Loucy (cell line): ENCODE measurements at regions not wholly inside any gene's neighbourhood (a gene's known extent, or its start where the extent isn't known, plus 50 kb on each side); places are given as distances from the start of the nearest gene placed in this dataset.
"Not testable (repeated sequence)": the region's sequence is repeated elsewhere in the genome, so short reads cannot be mapped to it uniquely, and the experiment has no call there.

Source experiments
- H2AFZ ChIP-seq: fragments of 200-600 bp; sonication (generic); 2 replicates; pipeline ENCODE4 v1.6.0; 2016; ENCODE audit warnings: antibody characterized with exemption, mild to moderate bottlenecking, low read length, moderate library complexity
- H3F3A ChIP-seq: fragments of 200-600 bp; 2 replicates; pipeline ENCODE4 v1.6.0; 2016; ENCODE audit warnings: antibody characterized with exemption, low read depth, mild to moderate bottlenecking
- H3K27me3 ChIP-seq: fragments of 200-600 bp; sonication (generic); 2 replicates; pipeline ENCODE4 v1.6.1; 2014; ENCODE audit warnings: low read length, mild to moderate bottlenecking; ENCODE audit not compliant: insufficient read depth, poor library complexity, severe bottlenecking
- H3K36me3 ChIP-seq: fragments of 200-600 bp; sonication (generic); 2 replicates; pipeline ENCODE4 v1.6.1; 2016; ENCODE audit warnings: low read length; ENCODE audit not compliant: insufficient read depth
- H3K4me1 ChIP-seq: fragments of 200-600 bp; sonication (generic); 2 replicates; pipeline ENCODE4 v1.5.1; 2014; ENCODE audit warnings: low read length, mild to moderate bottlenecking; ENCODE audit not compliant: insufficient read depth, poor library complexity, severe bottlenecking
- H3K4me2 ChIP-seq: fragments of 200-600 bp; sonication (generic); 2 replicates; pipeline ENCODE4 v1.6.0; 2014; ENCODE audit warnings: antibody characterized with exemption, low read length, low read depth, mild to moderate bottlenecking; ENCODE audit not compliant: poor library complexity, severe bottlenecking
- H3K4me3 ChIP-seq: fragments of 200-600 bp; sonication (generic); 2 replicates; pipeline ENCODE4 v1.5.1; 2014; ENCODE audit warnings: low read length, mild to moderate bottlenecking, mixed read lengths; ENCODE audit not compliant: poor library complexity, severe bottlenecking
- H3K79me2 ChIP-seq: fragments of 200-600 bp; sonication (generic); 2 replicates; pipeline ENCODE4 v1.6.1; 2014; ENCODE audit warnings: low read length; ENCODE audit not compliant: insufficient read depth
- H3K9ac ChIP-seq: fragments of 200-600 bp; sonication (generic); 2 replicates; pipeline ENCODE4 v1.6.0; 2014; ENCODE audit warnings: mild to moderate bottlenecking, low read depth, low read length, moderate library complexity; ENCODE audit not compliant: poor library complexity, severe bottlenecking
- H3K9me2 ChIP-seq: fragments of 200-600 bp; sonication (generic); replicated peaks from 2 replicates; pipeline ENCODE4 v1.6.1; 2016; ENCODE audit warnings: low read depth, low read length, mixed read lengths
- H3K9me3 ChIP-seq: fragments of 200-600 bp; sonication (generic); 2 replicates; pipeline ENCODE4 v1.6.1; 2014; ENCODE audit warnings: mild to moderate bottlenecking, antibody characterized with exemption, low read length, low read depth; ENCODE audit not compliant: insufficient read depth
- H4K20me1 ChIP-seq: fragments of 200-600 bp; sonication (generic); 2 replicates; pipeline ENCODE4 v1.6.0; 2014; ENCODE audit warnings: antibody characterized with exemption, low read length, mild to moderate bottlenecking; ENCODE audit not compliant: insufficient read depth, poor library complexity, severe bottlenecking
- EZH2phosphoT487 ChIP-seq: fragments of 200-600 bp; IDR thresholded peaks from 2 replicates; pipeline ENCODE4 v1.6.1; 2018; ENCODE audit warnings: antibody characterized with exemption, mild to moderate bottlenecking, moderate library complexity, borderline replicate concordance
- TF ChIP-seq, protein P1 (sequence below): fragments of 200-600 bp; sonication (generic); conservative IDR thresholded peaks from 2 replicates; pipeline ENCODE4 v1.5.1; 2014; ENCODE audit warnings: mild to moderate bottlenecking, antibody characterized with exemption, low read length

DNA sequence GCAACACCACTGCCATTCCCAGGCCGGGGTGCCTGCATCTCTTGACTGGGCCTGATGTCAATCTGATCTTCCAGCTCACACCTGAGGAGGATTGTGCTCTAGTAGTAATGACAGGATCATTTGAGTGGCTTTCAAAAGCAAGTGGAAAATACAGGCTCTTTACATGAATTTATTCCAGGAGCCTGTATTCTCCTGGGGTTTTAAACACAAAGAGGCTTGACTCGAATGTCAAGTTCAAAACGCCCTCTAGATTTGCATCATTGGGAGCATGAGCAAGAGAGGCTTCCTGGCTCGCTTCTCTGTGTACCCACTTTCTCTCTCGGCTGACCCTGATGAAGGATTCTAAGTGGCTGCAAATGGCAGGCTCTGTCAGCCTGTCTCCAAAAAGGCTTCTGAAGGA, 199.5 kb upstream of the PUDP start:
- TF ChIP-seq, protein P1, sequence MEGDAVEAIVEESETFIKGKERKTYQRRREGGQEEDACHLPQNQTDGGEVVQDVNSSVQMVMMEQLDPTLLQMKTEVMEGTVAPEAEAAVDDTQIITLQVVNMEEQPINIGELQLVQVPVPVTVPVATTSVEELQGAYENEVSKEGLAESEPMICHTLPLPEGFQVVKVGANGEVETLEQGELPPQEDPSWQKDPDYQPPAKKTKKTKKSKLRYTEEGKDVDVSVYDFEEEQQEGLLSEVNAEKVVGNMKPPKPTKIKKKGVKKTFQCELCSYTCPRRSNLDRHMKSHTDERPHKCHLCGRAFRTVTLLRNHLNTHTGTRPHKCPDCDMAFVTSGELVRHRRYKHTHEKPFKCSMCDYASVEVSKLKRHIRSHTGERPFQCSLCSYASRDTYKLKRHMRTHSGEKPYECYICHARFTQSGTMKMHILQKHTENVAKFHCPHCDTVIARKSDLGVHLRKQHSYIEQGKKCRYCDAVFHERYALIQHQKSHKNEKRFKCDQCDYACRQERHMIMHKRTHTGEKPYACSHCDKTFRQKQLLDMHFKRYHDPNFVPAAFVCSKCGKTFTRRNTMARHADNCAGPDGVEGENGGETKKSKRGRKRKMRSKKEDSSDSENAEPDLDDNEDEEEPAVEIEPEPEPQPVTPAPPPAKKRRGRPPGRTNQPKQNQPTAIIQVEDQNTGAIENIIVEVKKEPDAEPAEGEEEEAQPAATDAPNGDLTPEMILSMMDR, result no peak
- TF ChIP-seq EZH2phosphoT487, result no peak
- no peaks in the 10 kb centered on the region for H3K9me2 ChIP-seq
- H3K79me2 ChIP-seq, result no peaks in the 10 kb centered on the region
- H3K9me3 ChIP-seq, result no peaks in the 10 kb centered on the region
- no peaks in the 10 kb centered on the region for H4K20me1 ChIP-seq
- H3K4me2 ChIP-seq, result no peak overlapping the region
- H2AFZ ChIP-seq, result no peak overlapping the region
- H3K9ac ChIP-seq, result no peak overlapping the region
- H3K4me3 ChIP-seq, result no peak overlapping the region
- H3F3A ChIP-seq, result no peaks in the 10 kb centered on the region
- no peaks in the 10 kb centered on the region for H3K4me1 ChIP-seq
- H3K27me3 ChIP-seq, result no peaks in the 10 kb centered on the region
- H3K36me3 ChIP-seq, result peaks cover 10% of the 10 kb centered on the region; the same call in 1 of the 2 replicates

DNA sequence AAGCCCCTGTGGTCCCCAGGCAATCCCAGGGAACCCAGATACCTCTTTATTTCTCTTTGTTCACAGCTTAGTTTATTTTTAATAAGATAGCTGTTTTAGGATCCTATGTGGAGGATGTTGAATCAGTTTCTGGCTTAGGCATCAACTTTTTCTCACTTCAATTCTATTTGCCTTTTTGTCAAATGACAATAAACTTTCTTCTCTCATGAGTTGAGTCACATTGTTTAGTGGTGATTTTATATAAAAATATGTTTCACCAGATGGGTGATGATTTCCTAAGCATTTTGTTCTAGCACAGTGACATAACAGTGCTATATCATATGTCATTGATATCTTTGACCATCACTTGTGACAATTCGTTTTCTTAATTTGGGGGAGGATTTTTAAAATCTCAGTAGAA, 198.1 kb upstream of the PUDP start:
- TF ChIP-seq EZH2phosphoT487, result no peak
- TF ChIP-seq, protein P1, result no peak
- H4K20me1 ChIP-seq, result no peaks in the 10 kb centered on the region
- no peaks in the 10 kb centered on the region for H3K9me3 ChIP-seq
- no peaks in the 10 kb centered on the region for H3K9me2 ChIP-seq
- no peak overlapping the region for H3K9ac ChIP-seq
- no peak overlapping the region for H3K4me2 ChIP-seq
- H3F3A ChIP-seq, result no peaks in the 10 kb centered on the region
- H3K36me3 ChIP-seq, result peaks cover 15% of the 10 kb centered on the region; the same call in 1 of the 2 replicates
- H2AFZ ChIP-seq, result no peak overlapping the region
- no peaks in the 10 kb centered on the region for H3K79me2 ChIP-seq
- H3K27me3 ChIP-seq, result no peaks in the 10 kb centered on the region
- H3K4me1 ChIP-seq, result no peaks in the 10 kb centered on the region
- H3K4me3 ChIP-seq, result no peak overlapping the region

DNA sequence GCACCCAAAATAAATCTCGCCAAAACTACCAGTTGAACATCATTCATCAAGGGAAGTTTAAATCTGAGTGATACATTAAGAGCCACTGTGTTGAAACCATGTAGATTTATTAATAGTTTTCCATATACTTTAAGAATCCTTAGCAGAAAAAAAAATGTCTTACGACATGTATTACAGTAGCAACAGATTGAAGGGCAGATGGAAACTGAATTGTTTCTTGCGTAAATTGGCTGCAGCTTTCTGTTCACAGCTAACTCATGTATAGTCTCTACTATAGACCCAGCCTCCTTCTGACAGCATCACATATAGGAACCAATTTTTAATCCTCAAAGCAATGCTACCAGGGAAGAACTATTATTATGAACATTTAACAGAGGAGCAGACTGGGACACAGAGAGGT, 195.2 kb upstream of the PUDP start:
- TF ChIP-seq, protein P1, result no peak
- no peak for TF ChIP-seq EZH2phosphoT487
- Histone ChIP-seq H3K79me2 (no peaks in the 10 kb centered on the region), H3K4me2 (no peak overlapping the region), H3K9me2 (no peaks in the 10 kb centered on the region), H3K4me3 (no peak overlapping the region), H3K9me3 (no peaks in the 10 kb centered on the region), H2AFZ (no peak overlapping the region), H3K9ac (no peak overlapping the region), H4K20me1 (no peaks in the 10 kb centered on the region), H3K27me3 (no peaks in the 10 kb centered on the region), H3K4me1 (no peaks in the 10 kb centered on the region), H3K36me3 (peaks cover 8% of the 10 kb centered on the region; the same call in 1 of the 2 replicates), H3F3A (no peaks in the 10 kb centered on the region)

DNA sequence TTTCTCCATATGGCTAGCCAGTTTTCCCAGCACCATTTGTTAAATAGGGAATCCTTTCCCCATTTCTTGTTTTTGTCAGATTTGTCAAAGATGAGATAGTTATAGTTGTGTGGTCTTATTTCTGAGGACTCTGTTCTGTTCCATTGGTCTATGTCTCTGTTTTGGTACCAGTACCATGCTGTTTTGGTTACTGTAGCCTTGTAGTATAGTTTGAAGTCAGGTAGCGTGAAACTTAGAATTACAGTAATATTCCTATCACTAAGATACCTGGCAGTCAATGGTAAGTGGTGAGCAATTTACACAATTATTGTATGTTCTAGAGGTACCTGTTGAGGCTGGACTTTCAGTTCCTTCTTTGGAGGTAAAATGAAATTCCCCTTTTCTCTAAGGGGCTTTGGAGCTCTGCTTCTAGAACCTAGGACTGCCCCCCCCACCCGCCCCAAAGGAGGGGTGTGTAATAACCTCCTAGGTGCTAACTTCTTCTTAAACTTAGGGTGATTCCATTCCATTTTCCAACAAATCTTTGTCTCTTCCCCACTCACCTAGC, 187.9 kb upstream of the PUDP start:
- H3K4me3 ChIP-seq, result not testable (repeated sequence)

More for the DNA sequence above, 187.9 kb upstream of the PUDP start:
- H3K9me3 ChIP-seq, H3K27me3 ChIP-seq, H3K9ac ChIP-seq, H3F3A ChIP-seq, H3K79me2 ChIP-seq, H3K4me1 ChIP-seq, H3K4me2 ChIP-seq, H3K9me2 ChIP-seq, H3K36me3 ChIP-seq, H4K20me1 ChIP-seq, H2AFZ ChIP-seq: not testable (repeated sequence)
